ENCODE measurements at regions not wholly inside any gene's neighbourhood (a gene's known extent, or its start where the extent isn't known, plus 50 kb on each side); places are given as distances from the start of the nearest gene placed in this dataset.
A peak's percentile ranks its signal among the peaks of the same experiment; 100 is the strongest.
"Not testable (repeated sequence)": the region's sequence is repeated elsewhere in the genome, so short reads cannot be mapped to it uniquely, and the experiment has no call there.

GRCh38 chr3:66552846-66553245 is 52.0 kb upstream of the LRIG1 start:
- no peaks in the 10 kb centered on the region for H3K27me3 ChIP-seq (ENCODE audit: control insufficient read depth, insufficient read depth, low read length)
- no peak overlapping the region for H3K27ac ChIP-seq (ENCODE audit: low read depth, low read length)
- H3K4me3 ChIP-seq (ENCODE audit: low read depth, low read length) = no peak overlapping the region
- no peaks in the 10 kb centered on the region for H3K9me3 ChIP-seq (ENCODE audit: control insufficient read depth, insufficient read depth, low read depth, low read length)
- H3K4me1 ChIP-seq (ENCODE audit: control insufficient read depth, insufficient read depth, low read length) = peaks cover 18% of the 10 kb centered on the region
- H3K9ac ChIP-seq (ENCODE audit: low read length) = no peak overlapping the region
- H3K36me3 ChIP-seq (ENCODE audit: control insufficient read depth, insufficient read depth, low read length) = no peaks in the 10 kb centered on the region

DNA sequence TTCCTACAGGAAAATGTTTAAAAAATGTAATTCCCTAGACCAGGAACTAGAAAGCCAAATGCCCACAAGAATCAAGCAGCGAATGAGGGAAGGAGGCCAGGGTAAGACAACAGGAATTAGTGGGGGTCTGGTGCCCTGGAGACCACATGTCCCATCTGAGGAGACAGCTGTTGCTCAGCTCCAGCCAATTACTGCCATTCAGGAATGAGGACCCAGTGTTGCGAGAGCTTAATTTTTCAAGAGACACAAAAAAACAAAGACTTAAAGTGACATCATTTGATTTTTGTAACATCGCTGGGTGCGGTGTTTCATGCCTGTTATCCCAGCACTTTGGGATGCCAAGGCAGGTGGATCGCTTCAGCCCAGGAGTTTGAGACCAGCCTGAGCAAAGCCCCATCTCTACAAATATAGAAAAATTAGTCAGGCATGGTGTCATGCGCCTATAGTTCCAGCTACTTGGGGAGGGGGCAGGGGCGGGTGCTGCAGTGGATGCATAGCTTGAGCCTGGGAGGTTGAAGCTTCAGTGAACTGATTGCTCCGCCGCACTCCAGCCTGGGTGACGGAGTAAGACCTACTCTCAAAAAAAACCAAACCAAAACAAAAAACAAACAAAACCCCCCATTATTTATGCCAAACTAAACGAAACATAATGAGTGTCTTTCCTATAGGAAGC is 52.8 kb upstream of the LRIG1 start:
- H3K9ac ChIP-seq (ENCODE audit: low read length) = no peak overlapping the region
- H3K9me3 ChIP-seq (ENCODE audit: control insufficient read depth, insufficient read depth, low read depth, low read length) = peaks cover 7% of the 10 kb centered on the region; the same call in 1 of the 2 replicates
- no peak overlapping the region for H3K27ac ChIP-seq (ENCODE audit: low read depth, low read length)
- no peaks in the 10 kb centered on the region for H3K36me3 ChIP-seq (ENCODE audit: control insufficient read depth, insufficient read depth, low read length)
- H3K4me1 ChIP-seq (ENCODE audit: control insufficient read depth, insufficient read depth, low read length) = peaks cover 18% of the 10 kb centered on the region
- no peak overlapping the region for H3K4me3 ChIP-seq (ENCODE audit: low read depth, low read length)
- H3K27me3 ChIP-seq (ENCODE audit: control insufficient read depth, insufficient read depth, low read length) = no peaks in the 10 kb centered on the region

DNA sequence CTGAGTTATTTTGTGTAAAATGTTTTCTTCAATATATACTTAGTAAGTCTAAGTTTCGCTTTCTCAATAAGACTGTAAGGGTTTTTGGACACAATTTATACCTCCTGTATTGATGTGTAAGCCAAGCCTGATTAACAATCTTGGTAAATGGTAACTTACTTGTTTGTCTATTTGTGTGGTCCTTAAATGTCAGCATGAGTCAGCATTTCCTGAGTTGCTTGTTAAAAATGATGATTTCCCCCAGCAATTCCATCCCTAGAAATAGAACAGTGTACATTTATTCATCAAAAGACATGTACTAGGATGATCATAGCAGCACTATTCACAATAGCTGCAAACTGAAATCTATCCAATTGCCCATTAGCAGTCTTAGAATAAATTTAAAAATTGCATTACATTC is 53.4 kb upstream of the LRIG1 start:
- Histone ChIP-seq H3K27me3 (ENCODE audit: control insufficient read depth, insufficient read depth, low read length) (no peaks in the 10 kb centered on the region), H3K27ac (ENCODE audit: low read depth, low read length) (no peak overlapping the region), H3K9me3 (ENCODE audit: control insufficient read depth, insufficient read depth, low read depth, low read length) (peaks cover 10% of the 10 kb centered on the region), H3K36me3 (ENCODE audit: control insufficient read depth, insufficient read depth, low read length) (no peaks in the 10 kb centered on the region), H3K9ac (ENCODE audit: low read length) (no peak overlapping the region), H3K4me3 (ENCODE audit: low read depth, low read length) (no peak overlapping the region), H3K4me1 (ENCODE audit: control insufficient read depth, insufficient read depth, low read length) (peaks cover 18% of the 10 kb centered on the region)

DNA sequence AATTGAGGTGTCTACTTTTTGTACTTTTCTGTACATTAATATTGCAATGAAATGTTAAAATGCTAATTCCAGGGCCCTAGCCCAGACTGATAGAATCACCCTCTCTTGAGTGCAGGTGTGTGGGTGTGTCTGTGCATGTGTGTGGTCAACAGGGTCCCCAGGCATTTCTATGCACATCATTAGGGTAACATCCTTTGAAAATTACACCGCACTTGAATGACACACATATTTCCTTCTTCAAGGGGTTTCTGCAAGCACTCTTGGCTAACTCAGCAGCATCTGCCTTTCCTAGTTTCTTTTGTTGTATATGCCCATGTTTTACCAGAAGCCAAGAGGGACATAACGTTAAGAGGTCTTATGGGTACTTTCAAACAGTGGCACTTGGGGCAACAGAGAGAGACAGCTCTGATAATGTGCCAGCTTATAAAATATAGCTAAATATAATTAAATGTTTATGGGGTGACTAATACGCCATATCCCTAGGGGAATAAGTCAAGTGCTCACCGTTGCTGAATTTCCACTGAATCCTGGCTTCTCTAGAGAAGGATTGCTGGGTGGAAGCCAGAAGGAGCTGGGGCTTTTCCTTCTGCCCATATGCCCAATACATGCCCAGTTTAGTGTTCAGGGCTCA is 54.5 kb upstream of the LRIG1 start:
- Histone ChIP-seq H3K27ac (ENCODE audit: low read depth, low read length) (no peak overlapping the region), H3K4me3 (ENCODE audit: low read depth, low read length) (no peak overlapping the region), H3K36me3 (ENCODE audit: control insufficient read depth, insufficient read depth, low read length) (no peaks in the 10 kb centered on the region), H3K9ac (ENCODE audit: low read length) (no peak overlapping the region), H3K4me1 (ENCODE audit: control insufficient read depth, insufficient read depth, low read length) (peaks cover 18% of the 10 kb centered on the region), H3K27me3 (ENCODE audit: control insufficient read depth, insufficient read depth, low read length) (no peaks in the 10 kb centered on the region), H3K9me3 (ENCODE audit: control insufficient read depth, insufficient read depth, low read depth, low read length) (peaks cover 20% of the 10 kb centered on the region)

DNA sequence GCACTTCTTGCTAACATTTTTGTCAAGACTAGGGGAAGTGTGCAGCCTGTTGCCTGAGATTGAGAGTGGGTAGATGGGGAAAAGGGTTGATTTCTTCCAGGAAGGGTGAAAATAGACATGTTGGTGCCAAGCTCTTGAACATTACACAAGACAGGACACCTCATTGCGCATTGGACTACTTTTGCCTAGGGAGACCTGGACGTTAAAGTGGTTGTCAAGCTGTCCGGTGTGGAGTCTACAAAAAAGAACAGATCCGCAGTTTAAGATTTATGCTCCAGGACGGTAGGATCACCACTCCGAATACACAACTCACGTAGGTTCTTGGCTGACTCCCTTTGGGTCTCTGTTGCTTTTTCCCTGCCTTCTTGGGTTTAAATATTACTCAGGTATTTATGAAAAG is 56.3 kb upstream of the LRIG1 start:
- Histone ChIP-seq H3K4me3 (ENCODE audit: low read depth, low read length) (no peak overlapping the region), H3K4me1 (ENCODE audit: control insufficient read depth, insufficient read depth, low read length) (peaks cover 18% of the 10 kb centered on the region), H3K9ac (ENCODE audit: low read length) (no peak overlapping the region)

GRCh38 chr3:66559924-66560323 is 59.1 kb upstream of the LRIG1 start:
- H3K4me3 ChIP-seq (ENCODE audit: low read depth, low read length); H3K36me3 ChIP-seq (ENCODE audit: control insufficient read depth, insufficient read depth, low read length); H3K9ac ChIP-seq (ENCODE audit: low read length); H3K27ac ChIP-seq (ENCODE audit: low read depth, low read length); H3K27me3 ChIP-seq (ENCODE audit: control insufficient read depth, insufficient read depth, low read length); H3K4me1 ChIP-seq (ENCODE audit: control insufficient read depth, insufficient read depth, low read length): not testable (repeated sequence)
- peaks cover 34% of the 10 kb centered on the region for H3K9me3 ChIP-seq (ENCODE audit: control insufficient read depth, insufficient read depth, low read depth, low read length)

More for the DNA sequence above, 56.3 kb upstream of the LRIG1 start:
- Histone ChIP-seq H3K36me3 (ENCODE audit: control insufficient read depth, insufficient read depth, low read length) (no peaks in the 10 kb centered on the region), H3K9me3 (ENCODE audit: control insufficient read depth, insufficient read depth, low read depth, low read length) (peaks cover 31% of the 10 kb centered on the region), H3K27me3 (ENCODE audit: control insufficient read depth, insufficient read depth, low read length) (no peaks in the 10 kb centered on the region), H3K27ac (ENCODE audit: low read depth, low read length) (no peak overlapping the region)

DNA sequence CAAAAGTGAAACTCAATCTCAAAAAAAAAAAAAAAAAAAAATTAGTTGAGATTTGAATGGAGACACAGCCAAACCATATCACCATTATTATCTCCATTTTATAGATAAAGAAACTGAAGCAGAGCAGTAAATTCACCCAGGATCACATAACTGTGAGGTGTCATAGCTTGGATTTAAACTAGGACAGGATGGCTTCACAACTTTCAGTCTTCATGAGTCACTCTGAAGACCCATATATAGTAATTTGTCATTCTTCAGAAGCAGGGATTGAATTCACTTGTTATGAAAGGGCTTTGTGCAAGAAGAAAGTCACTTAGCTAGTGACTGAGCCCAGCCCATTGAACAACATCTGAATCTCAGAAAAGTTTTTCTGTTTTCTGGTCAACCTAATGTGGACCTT is 60.5 kb upstream of the LRIG1 start:
- Histone ChIP-seq H3K9me3 (ENCODE audit: control insufficient read depth, insufficient read depth, low read depth, low read length) (peaks cover 44% of the 10 kb centered on the region), H3K4me3 (ENCODE audit: low read depth, low read length) (no peak overlapping the region), H3K4me1 (ENCODE audit: control insufficient read depth, insufficient read depth, low read length) (no peaks in the 10 kb centered on the region), H3K27me3 (ENCODE audit: control insufficient read depth, insufficient read depth, low read length) (no peaks in the 10 kb centered on the region), H3K9ac (ENCODE audit: low read length) (no peak overlapping the region), H3K36me3 (ENCODE audit: control insufficient read depth, insufficient read depth, low read length) (no peaks in the 10 kb centered on the region), H3K27ac (ENCODE audit: low read depth, low read length) (no peak overlapping the region)

GRCh38 chr3:66565301-66565700 is 64.5 kb upstream of the LRIG1 start:
- Histone ChIP-seq H3K4me1 (ENCODE audit: control insufficient read depth, insufficient read depth, low read length) (no peaks in the 10 kb centered on the region), H3K36me3 (ENCODE audit: control insufficient read depth, insufficient read depth, low read length) (no peaks in the 10 kb centered on the region), H3K27ac (ENCODE audit: low read depth, low read length) (no peak overlapping the region), H3K4me3 (ENCODE audit: low read depth, low read length) (no peak overlapping the region), H3K9me3 (ENCODE audit: control insufficient read depth, insufficient read depth, low read depth, low read length) (peaks cover 25% of the 10 kb centered on the region), H3K27me3 (ENCODE audit: control insufficient read depth, insufficient read depth, low read length) (no peaks in the 10 kb centered on the region), H3K9ac (ENCODE audit: low read length) (no peak overlapping the region)

DNA sequence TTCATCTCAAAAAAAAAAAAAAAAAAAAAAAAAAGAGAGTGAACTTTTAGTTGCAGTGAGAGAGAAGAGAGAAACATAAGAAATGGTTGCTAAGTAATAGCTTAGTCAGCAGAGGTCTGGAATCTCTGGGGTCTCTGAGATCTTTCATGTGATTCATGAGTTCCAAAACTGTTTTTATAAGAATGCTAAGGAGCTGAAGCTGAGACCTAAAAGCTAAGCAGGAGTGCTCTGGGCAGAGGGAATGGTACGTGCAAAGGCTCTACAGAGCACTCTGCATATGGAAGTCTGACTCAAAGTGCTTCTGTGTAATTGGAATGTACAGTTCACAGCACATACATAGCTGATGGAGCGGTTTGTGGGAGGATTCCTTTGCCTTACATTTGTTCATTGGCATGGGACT is 66.3 kb upstream of the LRIG1 start:
- no peaks in the 10 kb centered on the region; the same call in 1 of the 2 replicates for H3K27me3 ChIP-seq (ENCODE audit: control insufficient read depth, insufficient read depth, low read length)
- peaks cover 7% of the 10 kb centered on the region for H3K4me1 ChIP-seq (ENCODE audit: control insufficient read depth, insufficient read depth, low read length)
- H3K4me3 ChIP-seq (ENCODE audit: low read depth, low read length) = no peak overlapping the region
- H3K36me3 ChIP-seq (ENCODE audit: control insufficient read depth, insufficient read depth, low read length) = no peaks in the 10 kb centered on the region
- no peak overlapping the region for H3K27ac ChIP-seq (ENCODE audit: low read depth, low read length)
- no peak overlapping the region for H3K9ac ChIP-seq (ENCODE audit: low read length)
- H3K9me3 ChIP-seq (ENCODE audit: control insufficient read depth, insufficient read depth, low read depth, low read length) = peaks cover 13% of the 10 kb centered on the region

DNA sequence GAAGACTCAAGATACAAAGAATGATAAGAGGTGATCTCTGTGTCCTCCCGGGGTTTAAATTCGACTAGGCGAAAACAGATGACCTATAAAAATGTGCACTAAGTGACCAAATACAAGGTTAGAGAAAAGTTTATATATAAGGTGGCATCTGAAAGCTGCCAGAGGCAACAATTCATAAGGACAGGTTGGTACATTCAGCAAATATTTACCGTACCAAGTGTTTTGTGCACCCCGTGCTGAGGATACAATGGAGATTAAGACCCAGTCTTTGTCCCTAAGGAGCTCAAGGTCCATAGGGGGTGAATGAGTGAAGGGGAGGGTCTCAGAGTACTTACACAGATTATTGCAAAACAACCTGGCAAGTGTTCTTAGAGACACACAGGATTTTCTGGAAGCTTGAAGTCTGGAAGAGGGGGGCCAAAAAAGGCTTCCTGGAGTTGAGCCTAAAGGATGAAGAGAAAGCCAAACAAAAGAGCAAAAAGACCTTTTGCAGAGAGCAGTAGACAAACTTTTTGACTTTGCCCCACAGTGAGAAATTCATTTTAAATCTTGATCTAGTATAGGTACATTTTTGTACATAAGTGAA is 71.4 kb upstream of the LRIG1 start:
- H3K4me1 ChIP-seq (ENCODE audit: control insufficient read depth, insufficient read depth, low read length) = peaks cover 22% of the 10 kb centered on the region
- peak overlapping the region; percentile 0 for H3K9ac ChIP-seq (ENCODE audit: low read length)
- no peaks in the 10 kb centered on the region; the same call in 1 of the 2 replicates for H3K27me3 ChIP-seq (ENCODE audit: control insufficient read depth, insufficient read depth, low read length)
- H3K9me3 ChIP-seq (ENCODE audit: control insufficient read depth, insufficient read depth, low read depth, low read length) = no peaks in the 10 kb centered on the region
- peak overlapping the region; percentile 44 for H3K4me3 ChIP-seq (ENCODE audit: low read depth, low read length)
- H3K27ac ChIP-seq (ENCODE audit: low read depth, low read length) = peak overlapping the region; percentile 30; the same call in 1 of the 2 replicates
- no peaks in the 10 kb centered on the region for H3K36me3 ChIP-seq (ENCODE audit: control insufficient read depth, insufficient read depth, low read length)

DNA sequence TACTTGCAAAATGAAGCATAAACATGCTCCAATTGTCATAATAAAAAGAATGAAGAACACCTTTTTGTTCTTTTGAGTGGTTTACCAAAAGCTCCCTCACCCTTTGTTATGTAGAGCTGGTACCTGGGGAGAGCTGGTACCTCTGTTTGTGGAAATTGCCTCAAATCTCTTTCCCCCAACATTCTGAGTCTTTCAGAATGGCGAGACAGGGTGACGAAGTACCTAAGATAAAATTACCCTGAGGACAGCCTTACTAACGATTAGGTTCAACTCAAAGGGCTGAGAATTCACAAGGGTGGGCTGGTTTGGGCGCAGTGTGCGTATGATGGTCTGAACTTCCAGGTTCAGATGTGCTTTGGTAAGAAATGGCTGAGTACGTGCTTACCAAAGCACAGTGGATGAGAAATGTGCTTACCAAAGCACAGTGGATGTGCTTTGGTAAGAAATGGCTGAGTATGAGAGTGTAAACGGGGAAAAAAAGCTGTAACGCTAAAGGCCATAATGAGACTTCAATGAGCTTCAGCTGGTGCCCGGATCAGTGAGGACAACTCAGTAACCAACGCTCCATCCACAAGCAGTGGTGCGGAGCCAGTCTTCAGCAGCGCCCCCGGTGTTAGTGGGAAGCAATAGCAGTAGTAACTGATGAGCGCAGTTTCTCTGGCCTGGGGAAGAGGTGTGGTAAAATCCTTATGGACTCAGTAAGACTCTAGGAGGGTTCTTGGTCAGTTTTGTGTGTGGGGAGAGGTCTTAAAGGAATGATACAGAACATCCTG is 72.3 kb upstream of the LRIG1 start:
- Histone ChIP-seq H3K9ac (ENCODE audit: low read length) (peak overlapping the region; percentile 85), H3K4me3 (ENCODE audit: low read depth, low read length) (peak overlapping the region; percentile 44), H3K27ac (ENCODE audit: low read depth, low read length) (peak overlapping the region; percentile 78), H3K4me1 (ENCODE audit: control insufficient read depth, insufficient read depth, low read length) (peaks cover 22% of the 10 kb centered on the region), H3K36me3 (ENCODE audit: control insufficient read depth, insufficient read depth, low read length) (no peaks in the 10 kb centered on the region), H3K27me3 (ENCODE audit: control insufficient read depth, insufficient read depth, low read length) (no peaks in the 10 kb centered on the region; the same call in 1 of the 2 replicates), H3K9me3 (ENCODE audit: control insufficient read depth, insufficient read depth, low read depth, low read length) (no peaks in the 10 kb centered on the region)

All from HUES6 (cell line).